ENCODE measurements at regions not wholly inside any gene's neighbourhood (a gene's known extent, or its start where the extent isn't known, plus 50 kb on each side); places are given as distances from the start of the nearest gene placed in this dataset.

GRCh38 chr1:203954293-203954692, 92.9 kb downstream of the SNRPE start:
- TF ChIP-seq TAF1 (IDR thresholded peaks at IDR 0.05; ENCODE audit: low read depth) (no peak), MAX (IDR thresholded peaks at IDR 0.05) (no peak)

- no peak for TF ChIP-seq RAD21 (IDR thresholded peaks at IDR 0.05; ENCODE audit: low read depth)
- no peak for TF ChIP-seq FOXM1 (IDR thresholded peaks at IDR 0.05; ENCODE audit: borderline replicate concordance, low read depth)
- no peak for TF ChIP-seq EP300 (IDR thresholded peaks at IDR 0.05; ENCODE audit: borderline replicate concordance)
- no peak for TF ChIP-seq NFIC (IDR thresholded peaks at IDR 0.05)
- TF ChIP-seq CREB1 (IDR thresholded peaks at IDR 0.05; ENCODE audit: low read depth) = no peak
Measured at GRCh38 chr1:203954788-203955552, 93.6 kb downstream of the SNRPE start.

- no peak for TF ChIP-seq EGR1 (IDR thresholded peaks at IDR 0.05)
- TF ChIP-seq CREB1 (IDR thresholded peaks at IDR 0.05; ENCODE audit: low read depth) = no peak
- TF ChIP-seq TAF1 (IDR thresholded peaks at IDR 0.05; ENCODE audit: low read depth) = no peak
- TF ChIP-seq EP300 (IDR thresholded peaks at IDR 0.05; ENCODE audit: borderline replicate concordance) = no peak
- TF ChIP-seq ZBTB7A (IDR thresholded peaks at IDR 0.05; ENCODE audit: low read depth) = no peak
- no peak for TF ChIP-seq TEAD4 (IDR thresholded peaks at IDR 0.05)
- TF ChIP-seq RAD21 (IDR thresholded peaks at IDR 0.05; ENCODE audit: low read depth) = no peak
- no peak for TF ChIP-seq REST (IDR thresholded peaks at IDR 0.05; ENCODE audit: low read depth)
- no peak for TF ChIP-seq NFIC (IDR thresholded peaks at IDR 0.05)
- no peak for TF ChIP-seq CEBPB (IDR thresholded peaks at IDR 0.05)
- TF ChIP-seq MAX (IDR thresholded peaks at IDR 0.05) = no peak
- TF ChIP-seq TCF12 (IDR thresholded peaks at IDR 0.05; ENCODE audit: low read depth) = no peak
- no peak for TF ChIP-seq YY1 (IDR thresholded peaks at IDR 0.05; ENCODE audit: low read depth)
- TF ChIP-seq USF1 (IDR thresholded peaks at IDR 0.05) = no peak
Measured at GRCh38 chr1:203968761-203969160, 104.2 kb upstream of the SOX13 start.

- TF ChIP-seq FOXM1 (IDR thresholded peaks at IDR 0.05; ENCODE audit: borderline replicate concordance, low read depth) (no peak), CEBPB (IDR thresholded peaks at IDR 0.05) (no peak), CREB1 (IDR thresholded peaks at IDR 0.05; ENCODE audit: low read depth) (no peak), ZBTB7A (IDR thresholded peaks at IDR 0.05; ENCODE audit: low read depth) (no peak), USF1 (IDR thresholded peaks at IDR 0.05) (no peak), EGR1 (IDR thresholded peaks at IDR 0.05) (no peak), NFIC (IDR thresholded peaks at IDR 0.05) (no peak), YY1 (IDR thresholded peaks at IDR 0.05; ENCODE audit: low read depth) (no peak), TAF1 (IDR thresholded peaks at IDR 0.05; ENCODE audit: low read depth) (no peak), RAD21 (IDR thresholded peaks at IDR 0.05; ENCODE audit: low read depth) (no peak), TEAD4 (IDR thresholded peaks at IDR 0.05) (no peak), TCF12 (IDR thresholded peaks at IDR 0.05; ENCODE audit: low read depth) (no peak)
Measured at GRCh38 chr1:203969846-203970245, 103.1 kb upstream of the SOX13 start.

GRCh38 chr1:203985044-203985443, 87.9 kb upstream of the SOX13 start:
- no peak for TF ChIP-seq TAF1 (IDR thresholded peaks at IDR 0.05; ENCODE audit: low read depth)
- TF ChIP-seq TEAD4 (IDR thresholded peaks at IDR 0.05) = peak; percentile 36; the same call in 1 of the 2 replicates

GRCh38 chr1:203985676-203986075, 87.2 kb upstream of the SOX13 start:
- TF ChIP-seq TEAD4 (IDR thresholded peaks at IDR 0.05) (no peak), REST (IDR thresholded peaks at IDR 0.05; ENCODE audit: low read depth) (no peak), RAD21 (IDR thresholded peaks at IDR 0.05; ENCODE audit: low read depth) (no peak), CEBPB (IDR thresholded peaks at IDR 0.05) (no peak), YY1 (IDR thresholded peaks at IDR 0.05; ENCODE audit: low read depth) (no peak), EP300 (IDR thresholded peaks at IDR 0.05; ENCODE audit: borderline replicate concordance) (no peak), FOXM1 (IDR thresholded peaks at IDR 0.05; ENCODE audit: borderline replicate concordance, low read depth) (no peak), USF1 (IDR thresholded peaks at IDR 0.05) (no peak), TCF12 (IDR thresholded peaks at IDR 0.05; ENCODE audit: low read depth) (no peak), TAF1 (IDR thresholded peaks at IDR 0.05; ENCODE audit: low read depth) (no peak), EGR1 (IDR thresholded peaks at IDR 0.05) (no peak), NFIC (IDR thresholded peaks at IDR 0.05) (no peak), ZBTB7A (IDR thresholded peaks at IDR 0.05; ENCODE audit: low read depth) (no peak)

Data from Ishikawa (cell line).